IMR-90 (cell line): ENCODE measurements at regions not wholly inside any gene's neighbourhood (a gene's known extent, or its start where the extent isn't known, plus 50 kb on each side); places are given as distances from the start of the nearest gene placed in this dataset.

Experiments
- ATAC-seq: fragments of 200-7000 bp; cut with Tn5 transposase; 2 replicates; pipeline ENCODE4 v1.9.1; 2020; ENCODE audit warnings: low read depth, mild to moderate bottlenecking, moderate library complexity
- BruUV-seq: library from RNA; stranded (reverse); fragments of 400-500 nt; replicated peaks from 2 replicates; lab custom pipeline; 2021; lab: Mats Ljungman, UMichigan
- CTCF ChIA-PET: fragments of 300-600 bp; formaldehyde crosslinking; extraction: SDS; loops from one replicate; lab custom pipeline; 2021; ENCODE audit warnings: antibody characterized with exemption; lab: Yijun Ruan, JAX
- POLR2A ChIA-PET: fragments of 300-600 bp; sonication (Branson Sonifier 250); formaldehyde crosslinking; loops from one replicate; lab custom pipeline; 2022; ENCODE audit warnings: antibody characterized with exemption; ENCODE audit not compliant: unreplicated experiment; lab: Charles Lee
- DNase-seq: peaks from one replicate; pipeline ENCODE4 v3.0.0; 2013
- H2AFZ ChIP-seq: replicated peaks from 2 replicates; pipeline ENCODE3; 2013; ENCODE audit warnings: low read length, mild to moderate bottlenecking; ENCODE audit not compliant: poor library complexity
- H2AK5ac ChIP-seq: 2 replicates; pipeline ENCODE4 v1.6.1; 2013; ENCODE audit warnings: low read depth, low read length, inconsistent platforms
- H2AK9ac ChIP-seq: replicated peaks from 2 replicates; pipeline ENCODE3; 2013; ENCODE audit warnings: mild to moderate bottlenecking, low read depth, low read length, moderate library complexity; ENCODE audit not compliant: poor library complexity
- H2BK120ac ChIP-seq: 2 replicates; pipeline ENCODE4 v1.6.1; 2013; ENCODE audit warnings: low read depth, low read length, inconsistent platforms
- H2BK15ac ChIP-seq: 3 replicates; pipeline ENCODE4 v1.6.1; 2013; ENCODE audit warnings: low read depth, low read length, inconsistent platforms
- H2BK20ac ChIP-seq: 2 replicates; pipeline ENCODE4 v1.6.1; 2013; ENCODE audit warnings: low read depth, mild to moderate bottlenecking, inconsistent platforms, low read length, moderate library complexity
- H2BK5ac ChIP-seq: 2 replicates; pipeline ENCODE4 v1.6.1; 2013; ENCODE audit warnings: mild to moderate bottlenecking, low read depth, low read length, inconsistent platforms; ENCODE audit not compliant: poor library complexity, severe bottlenecking
- H3K14ac ChIP-seq: replicated peaks from 2 replicates; pipeline ENCODE4 v1.6.1; 2013; ENCODE audit warnings: low read depth, low read length, inconsistent platforms
- H3K18ac ChIP-seq: 2 replicates; pipeline ENCODE4 v1.6.1; 2013; ENCODE audit warnings: low read depth, low read length, control low read depth
- H3K23ac ChIP-seq: 2 replicates; pipeline ENCODE4 v1.6.1; 2013; ENCODE audit warnings: low read depth, low read length, inconsistent platforms
- H3K27ac ChIP-seq: 2 replicates; pipeline ENCODE4 v1.5.1; 2013; ENCODE audit warnings: mild to moderate bottlenecking, control low read depth, low read length; ENCODE audit not compliant: insufficient read depth
- H3K27me3 ChIP-seq: 2 replicates; pipeline ENCODE4 v1.6.1; 2013; ENCODE audit warnings: low read length; ENCODE audit not compliant: control insufficient read depth, insufficient read depth
- H3K36me3 ChIP-seq: 2 replicates; pipeline ENCODE4 v1.6.1; 2013; ENCODE audit warnings: low read length, mixed read lengths; ENCODE audit not compliant: control insufficient read depth, insufficient read depth
- H3K4ac ChIP-seq: 2 replicates; pipeline ENCODE4 v1.6.1; 2013; ENCODE audit warnings: low read depth, low read length, inconsistent platforms
- H3K4me1 ChIP-seq: 2 replicates; pipeline ENCODE4 v1.6.1; 2013; ENCODE audit warnings: low read length, mixed read lengths; ENCODE audit not compliant: control insufficient read depth, insufficient read depth
- H3K4me2 ChIP-seq: 2 replicates; pipeline ENCODE4 v1.6.1; 2013; ENCODE audit warnings: low read depth, mild to moderate bottlenecking, control low read depth, low read length, moderate library complexity
- H3K4me3 ChIP-seq: 2 replicates; pipeline ENCODE4 v1.5.1; 2013; ENCODE audit warnings: low read depth, mild to moderate bottlenecking, control low read depth, low read length, moderate library complexity; ENCODE audit not compliant: insufficient read depth
- H3K56ac ChIP-seq: 2 replicates; pipeline ENCODE4 v1.6.1; 2013; ENCODE audit warnings: low read length, inconsistent platforms; ENCODE audit not compliant: insufficient read depth; ENCODE audit errors: extremely low read depth
- H3K79me1 ChIP-seq, 2 experiments: 2 replicates each; pipeline ENCODE4 v1.6.1; 2013; ENCODE audit warnings: low read length in 2 of 2, inconsistent platforms in 1 of 2, low read depth in 1 of 2
- H3K9ac ChIP-seq: 2 replicates; pipeline ENCODE4 v1.6.1; 2013; ENCODE audit warnings: low read depth, low read length, control low read depth
- H3K9me1 ChIP-seq: 2 replicates; pipeline ENCODE4 v1.6.1; 2013; ENCODE audit warnings: low read length, inconsistent platforms; ENCODE audit not compliant: insufficient read depth
- H3K9me3 ChIP-seq: 2 replicates; pipeline ENCODE4 v1.6.1; 2013; ENCODE audit warnings: low read length; ENCODE audit not compliant: control insufficient read depth, insufficient read depth
- H4K20me1 ChIP-seq: 2 replicates; pipeline ENCODE4 v1.6.1; 2013; ENCODE audit warnings: low read length, inconsistent platforms; ENCODE audit not compliant: insufficient read depth
- H4K5ac ChIP-seq: 2 replicates; pipeline ENCODE4 v1.6.1; 2013; ENCODE audit warnings: mild to moderate bottlenecking, low read depth, low read length, control low read depth
- H4K8ac ChIP-seq, 2 experiments: 2 replicates each; pipeline ENCODE4 v1.6.1; 2013; ENCODE audit warnings: low read depth in 2 of 2, low read length in 2 of 2, control low read depth in 1 of 2, inconsistent platforms in 1 of 2
- H4K91ac ChIP-seq: 2 replicates; pipeline ENCODE4 v1.6.1; 2013; ENCODE audit warnings: low read depth, low read length, inconsistent platforms; ENCODE audit not compliant: insufficient read depth
- BHLHE40 ChIP-seq: fragments of 150-350 bp; IDR thresholded peaks from 2 replicates; pipeline ENCODE4 v1.6.1; 2016; ENCODE audit warnings: mild to moderate bottlenecking, low read depth, low read length
- CEBPB ChIP-seq: IDR thresholded peaks from 2 replicates; pipeline ENCODE4 v1.6.1; 2012; ENCODE audit warnings: low read depth, low read length, improper control_type of control experiment
- CHD1 ChIP-seq: IDR thresholded peaks from 2 replicates; pipeline ENCODE4 v1.6.1; 2012; ENCODE audit warnings: low read depth, low read length, improper control_type of control experiment
- CTCF ChIP-seq: conservative IDR thresholded peaks from 2 replicates; pipeline ENCODE4 v1.5.1; 2012; ENCODE audit warnings: mild to moderate bottlenecking, low read depth, low read length, improper control_type of control experiment
- FOS ChIP-seq: fragments of 150-350 bp; IDR thresholded peaks from 2 replicates; pipeline ENCODE4 v1.6.1; 2016; ENCODE audit warnings: low read depth, low read length
- MAFK ChIP-seq: IDR thresholded peaks from 2 replicates; pipeline ENCODE4 v1.6.1; 2012; ENCODE audit warnings: low read depth, low read length, improper control_type of control experiment
- MAZ ChIP-seq: IDR thresholded peaks from 2 replicates; pipeline ENCODE4 v1.6.1; 2012; ENCODE audit warnings: low read depth, mild to moderate bottlenecking, low read length, improper control_type of control experiment, moderate library complexity, borderline replicate concordance
- MXI1 ChIP-seq: IDR thresholded peaks from 2 replicates; pipeline ENCODE4 v1.6.1; 2012; ENCODE audit warnings: low read depth, mild to moderate bottlenecking, low read length, moderate library complexity, borderline replicate concordance
- NFE2L2 ChIP-seq: fragments of 150-350 bp; IDR thresholded peaks from 2 replicates; pipeline ENCODE4 v1.6.1; 2016; ENCODE audit warnings: low read depth, mild to moderate bottlenecking, low read length
- POLR2A ChIP-seq: IDR thresholded peaks from 2 replicates; pipeline ENCODE4 v1.6.1; 2012; ENCODE audit warnings: mild to moderate bottlenecking, low read depth, low read length
- RAD21 ChIP-seq: IDR thresholded peaks from 2 replicates; pipeline ENCODE4 v1.6.1; 2012; ENCODE audit warnings: low read length, improper control_type of control experiment
- RCOR1 ChIP-seq: IDR thresholded peaks from 2 replicates; pipeline ENCODE4 v1.6.1; 2012; ENCODE audit warnings: mild to moderate bottlenecking, low read length, improper control_type of control experiment; ENCODE audit not compliant: insufficient replicate concordance
- RFX5 ChIP-seq: IDR thresholded peaks from 2 replicates; pipeline ENCODE4 v1.8.0; 2012; ENCODE audit warnings: low read depth, mild to moderate bottlenecking, low read length, moderate library complexity
- SMC3 ChIP-seq: fragments of 150-350 bp; IDR thresholded peaks from 2 replicates; pipeline ENCODE4 v1.6.1; 2016; ENCODE audit warnings: low read depth, mild to moderate bottlenecking, antibody characterized with exemption, low read length, moderate library complexity
- USF2 ChIP-seq: fragments of 150-350 bp; IDR thresholded peaks from 2 replicates; pipeline ENCODE4 v1.6.1; 2017; ENCODE audit warnings: mild to moderate bottlenecking, antibody characterized with exemption, low read length, low read depth
- WGBS, 2 experiments: methylation state at CpG; one replicate each; pipeline versions ENCODE4 v1.1.5 to v1.1.7; 2013; ENCODE audit warnings: missing lambda C conversion rate in 2 of 2; ENCODE audit not compliant: insufficient read length in 1 of 2; ENCODE audit errors: extremely low coverage in 2 of 2; 5-methylcytosine and 5-hydroxymethylcytosine counted together
- dilution Hi-C: fragments of 300-500 bp; cut with HindIII; formaldehyde crosslinking; loops from one replicate; pipeline ENCODE4 v1.14.3; 2018; ENCODE audit warnings: low sequenced_read_pairs; ENCODE audit not compliant: unreplicated experiment
- in situ Hi-C: fragments of 300-500 bp; cut with MboI; formaldehyde crosslinking; loops from 3 replicates; pipeline ENCODE4 v1.14.3; 2019; ENCODE audit warnings: low sequenced_read_pairs, inconsistent platforms, mixed read lengths
- intact Hi-C: fragments of 100-400 bp; cut with micrococcal nuclease; formaldehyde crosslinking; loops from 2 replicates; pipeline ENCODE4 v1.10.0; 2022
- TF ChIP-seq, protein P1 (sequence below): fragments of 150-350 bp; IDR thresholded peaks from 2 replicates; pipeline ENCODE4 v1.6.1; 2016; ENCODE audit warnings: low read depth, mild to moderate bottlenecking, low read length, moderate library complexity, borderline replicate concordance

- H4K91ac ChIP-seq, result no peak overlapping the region
- no peak overlapping the region for H2BK15ac ChIP-seq
- H3K14ac ChIP-seq, result no peak overlapping the region
- no peaks in the 10 kb centered on the region for H3K9me3 ChIP-seq
- H2AK5ac ChIP-seq, result no peak overlapping the region
- no peaks in the 10 kb centered on the region for H3K79me1 ChIP-seq
- no CpG with 5 or more reads among the region's 1 CpG for WGBS, 2 experiments
- H3K4me1 ChIP-seq, result no peaks in the 10 kb centered on the region
- H2BK5ac ChIP-seq, result no peak overlapping the region
- no peak overlapping the region for H3K27ac ChIP-seq
- H3K4me3 ChIP-seq, result no peak overlapping the region
- H2BK20ac ChIP-seq, result no peak overlapping the region
- H4K20me1 ChIP-seq, result no peaks in the 10 kb centered on the region
- H3K9me1 ChIP-seq, result no peaks in the 10 kb centered on the region
- no peak overlapping the region for H2BK120ac ChIP-seq
- in situ Hi-C loops (no loop called here), dilution Hi-C loops (no loop called here), intact Hi-C loops (no loop called here)
- H3K36me3 ChIP-seq, result no peaks in the 10 kb centered on the region
- H2AK9ac ChIP-seq, result no peak overlapping the region
- CTCF ChIA-PET, result no interaction called here
- H4K8ac ChIP-seq, result no peak overlapping the region
- no peak overlapping the region for H2AFZ ChIP-seq
- DNase-seq (no peak), ATAC-seq (no peak)
- POLR2A ChIA-PET, result interaction anchor here (0.6 kb wide), 1 partner anchor 328 kb away, joined by 3 read pairs; no protein-coding TSS in a partner anchor
- no peak overlapping the region for H3K4me2 ChIP-seq
- H3K4ac ChIP-seq, result no peak overlapping the region
- no TSS peak for BruUV-seq
- no peaks in the 10 kb centered on the region for H3K27me3 ChIP-seq
- no peak overlapping the region for H3K9ac ChIP-seq
- H3K56ac ChIP-seq, result no peak overlapping the region
- no peak for TF ChIP-seq MAZ
- TF ChIP-seq MXI1, result no peak
- no peak for TF ChIP-seq USF2
- TF ChIP-seq FOS, result no peak
- no peak for TF ChIP-seq RAD21
- no peak for TF ChIP-seq BHLHE40
- TF ChIP-seq MAFK, result no peak
- TF ChIP-seq CHD1, result no peak
- no peak for TF ChIP-seq RFX5
- no peak for TF ChIP-seq NFE2L2
- no peak for TF ChIP-seq RCOR1
- no peak for TF ChIP-seq POLR2A
- no peak for TF ChIP-seq CEBPB
- no peak for TF ChIP-seq CTCF
- TF ChIP-seq, protein P1, sequence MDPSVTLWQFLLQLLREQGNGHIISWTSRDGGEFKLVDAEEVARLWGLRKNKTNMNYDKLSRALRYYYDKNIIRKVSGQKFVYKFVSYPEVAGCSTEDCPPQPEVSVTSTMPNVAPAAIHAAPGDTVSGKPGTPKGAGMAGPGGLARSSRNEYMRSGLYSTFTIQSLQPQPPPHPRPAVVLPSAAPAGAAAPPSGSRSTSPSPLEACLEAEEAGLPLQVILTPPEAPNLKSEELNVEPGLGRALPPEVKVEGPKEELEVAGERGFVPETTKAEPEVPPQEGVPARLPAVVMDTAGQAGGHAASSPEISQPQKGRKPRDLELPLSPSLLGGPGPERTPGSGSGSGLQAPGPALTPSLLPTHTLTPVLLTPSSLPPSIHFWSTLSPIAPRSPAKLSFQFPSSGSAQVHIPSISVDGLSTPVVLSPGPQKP, result no peak
- no peak for TF ChIP-seq SMC3
- no peak overlapping the region for H3K23ac ChIP-seq
- H4K5ac ChIP-seq, result no peak overlapping the region
- no peak overlapping the region for H3K18ac ChIP-seq
These were observed 196.9 kb downstream of the ZIC5 start for GRCh38 chr13:99774644-99775043.
